ENCODE measurements at regions not wholly inside any gene's neighbourhood (a gene's known extent, or its start where the extent isn't known, plus 50 kb on each side); places are given as distances from the start of the nearest gene placed in this dataset.

- no peak for TF ChIP-seq CTCF (IDR thresholded peaks at IDR 0.05)
- TF ChIP-seq POLR2A (IDR thresholded peaks at IDR 0.05), result no peak
Measured at GRCh38 chr6:126529637-126530362, 189.9 kb downstream of the CENPW start.

Measured in esophagus squamous epithelium (tissue), 4 donors.